ENCODE measurements at regions not wholly inside any gene's neighbourhood (a gene's known extent, or its start where the extent isn't known, plus 50 kb on each side); places are given as distances from the start of the nearest gene placed in this dataset.

- WGBS, 2 donors, result 66 to 68% methylated on average over 2 of the region's 2 CpGs
- H3K27me3 ChIP-seq (ENCODE audit: control insufficient read depth in 1 of 2, insufficient read depth in 2 of 2, low read length in 1 of 2), result no peaks in the 10 kb centered on the region
- H3K4me1 ChIP-seq (ENCODE audit: control insufficient read depth in 1 of 2, insufficient read depth in 2 of 2, low read length in 2 of 2), result no peaks in the 10 kb centered on the region
- intact Hi-C loops (cut with DNase I), result no loop called here
- no peak overlapping the region for H3K27ac ChIP-seq (ENCODE audit: low read depth in 1 of 2, low read length in 2 of 2)
- no peak for DNase-seq
- H3K9me3 ChIP-seq (ENCODE audit: control insufficient read depth, low read length), result no peaks in the 10 kb centered on the region
- no peak for ATAC-seq (ENCODE audit: low FRiP score)
- H3K4me3 ChIP-seq (ENCODE audit: low read length in 2 of 2), result no peak overlapping the region
- no peaks in the 10 kb centered on the region for H3K36me3 ChIP-seq (ENCODE audit: control insufficient read depth in 1 of 2, insufficient read depth in 2 of 2, low read length in 1 of 2)
Observed at GRCh38 chr12:89960607-89961394, 252.2 kb upstream of the ATP2B1 start.

DNA sequence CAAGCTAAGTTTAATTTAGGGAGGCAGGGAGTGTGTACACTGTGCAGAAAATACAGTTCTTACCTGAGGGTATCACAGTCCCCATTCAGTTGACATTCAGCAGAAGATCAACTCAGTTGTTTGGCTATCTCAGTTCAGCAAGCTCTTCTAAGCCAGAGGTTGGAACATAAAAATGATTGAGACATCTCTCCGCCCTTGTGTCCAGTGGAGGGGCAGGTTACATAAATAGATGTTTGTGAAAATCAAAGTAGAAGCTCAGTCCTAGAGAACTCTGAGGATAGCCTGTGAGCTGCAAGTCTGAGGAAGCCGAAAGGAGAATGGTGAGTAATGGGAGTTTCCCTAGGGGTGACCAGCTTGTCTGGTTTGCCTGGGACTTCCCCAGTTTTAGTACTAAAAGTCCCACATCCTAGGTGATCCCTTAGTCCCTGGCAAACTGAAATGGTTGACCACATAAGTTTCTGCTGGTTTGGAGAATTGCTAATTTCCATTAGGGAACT, 251.4 kb upstream of the ATP2B1 start:
- Histone ChIP-seq H3K27ac (ENCODE audit: low read depth in 1 of 2, low read length in 2 of 2) (no peak overlapping the region), H3K27me3 (ENCODE audit: control insufficient read depth in 1 of 2, insufficient read depth in 2 of 2, low read length in 1 of 2) (no peaks in the 10 kb centered on the region), H3K9me3 (ENCODE audit: control insufficient read depth, low read length) (no peaks in the 10 kb centered on the region), H3K36me3 (ENCODE audit: control insufficient read depth in 1 of 2, insufficient read depth in 2 of 2, low read length in 1 of 2) (no peaks in the 10 kb centered on the region), H3K4me3 (ENCODE audit: low read length in 2 of 2) (no peak overlapping the region), H3K4me1 (ENCODE audit: control insufficient read depth in 1 of 2, insufficient read depth in 2 of 2, low read length in 2 of 2) (no peaks in the 10 kb centered on the region)
- DNase-seq (no peak), ATAC-seq (ENCODE audit: low FRiP score) (no peak)
- 65 to 69% methylated on average over 2 of the region's 2 CpGs for WGBS, 2 donors
- intact Hi-C loops (cut with DNase I), result no loop called here

- Histone ChIP-seq H3K27me3 (ENCODE audit: control insufficient read depth in 1 of 2, insufficient read depth in 2 of 2, low read length in 1 of 2) (no peaks in the 10 kb centered on the region), H3K4me1 (ENCODE audit: control insufficient read depth in 1 of 2, insufficient read depth in 2 of 2, low read length in 2 of 2) (no peaks in the 10 kb centered on the region), H3K9me3 (ENCODE audit: control insufficient read depth, low read length) (no peaks in the 10 kb centered on the region), H3K4me3 (ENCODE audit: low read length in 2 of 2) (no peak overlapping the region), H3K36me3 (ENCODE audit: control insufficient read depth in 1 of 2, insufficient read depth in 2 of 2, low read length in 1 of 2) (no peaks in the 10 kb centered on the region), H3K27ac (ENCODE audit: low read depth in 1 of 2, low read length in 2 of 2) (no peak overlapping the region)
- WGBS, 2 donors, result 77 to 89% methylated on average over 1 of the region's 1 CpG
- ATAC-seq (ENCODE audit: low FRiP score) (no peak), DNase-seq (no peak)
- intact Hi-C loops (cut with DNase I), result no loop called here
Observed at GRCh38 chr12:89959179-89959578, 250.5 kb upstream of the ATP2B1 start.

DNA sequence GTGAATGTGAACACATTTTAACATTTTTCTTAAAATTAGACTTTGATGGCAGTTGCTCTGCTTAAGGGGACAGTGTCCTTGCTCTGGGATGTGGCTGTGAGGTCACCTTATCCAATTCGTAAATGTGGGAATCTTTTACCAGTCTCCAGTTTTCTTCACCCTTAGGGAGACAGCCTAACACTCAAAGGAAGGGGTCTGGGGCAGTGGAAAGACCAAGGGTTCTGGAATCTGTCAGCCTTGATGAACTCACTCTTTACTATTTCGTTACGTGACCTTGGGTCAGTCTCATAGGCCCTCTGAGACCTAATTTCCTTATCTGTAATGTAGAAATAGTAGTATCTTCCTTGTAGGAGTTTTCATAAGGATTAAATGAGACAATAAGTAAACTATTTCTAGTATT, 245.6 kb upstream of the ATP2B1 start:
- Histone ChIP-seq H3K27ac (ENCODE audit: low read depth in 1 of 2, low read length in 2 of 2) (no peak overlapping the region), H3K36me3 (ENCODE audit: control insufficient read depth in 1 of 2, insufficient read depth in 2 of 2, low read length in 1 of 2) (no peaks in the 10 kb centered on the region), H3K9me3 (ENCODE audit: control insufficient read depth, low read length) (no peaks in the 10 kb centered on the region), H3K4me1 (ENCODE audit: control insufficient read depth in 1 of 2, insufficient read depth in 2 of 2, low read length in 2 of 2) (peaks cover 0 to 1% of the 10 kb centered on the region in 2 donors), H3K4me3 (ENCODE audit: low read length in 2 of 2) (no peak overlapping the region), H3K27me3 (ENCODE audit: control insufficient read depth in 1 of 2, insufficient read depth in 2 of 2, low read length in 1 of 2) (no peaks in the 10 kb centered on the region)
- WGBS, 2 donors, result 97% methylated on average over 3 of the region's 3 CpGs
- intact Hi-C loops (cut with DNase I), result loop anchor here in 1 of 2 donors (5.0 kb wide), 1 partner anchor 242 kb away; no protein-coding TSS in a partner anchor
- DNase-seq, result no peak
- ATAC-seq (ENCODE audit: low FRiP score), result no peak

GRCh38 chr12:89951694-89952060, 243.0 kb upstream of the ATP2B1 start:
- WGBS, 2 donors, result 96% methylated on average over 2 of the region's 2 CpGs
- intact Hi-C loops (cut with DNase I), result loop anchor here in 1 of 2 donors (5.0 kb wide), 1 partner anchor 239 kb away; no protein-coding TSS in a partner anchor

DNA sequence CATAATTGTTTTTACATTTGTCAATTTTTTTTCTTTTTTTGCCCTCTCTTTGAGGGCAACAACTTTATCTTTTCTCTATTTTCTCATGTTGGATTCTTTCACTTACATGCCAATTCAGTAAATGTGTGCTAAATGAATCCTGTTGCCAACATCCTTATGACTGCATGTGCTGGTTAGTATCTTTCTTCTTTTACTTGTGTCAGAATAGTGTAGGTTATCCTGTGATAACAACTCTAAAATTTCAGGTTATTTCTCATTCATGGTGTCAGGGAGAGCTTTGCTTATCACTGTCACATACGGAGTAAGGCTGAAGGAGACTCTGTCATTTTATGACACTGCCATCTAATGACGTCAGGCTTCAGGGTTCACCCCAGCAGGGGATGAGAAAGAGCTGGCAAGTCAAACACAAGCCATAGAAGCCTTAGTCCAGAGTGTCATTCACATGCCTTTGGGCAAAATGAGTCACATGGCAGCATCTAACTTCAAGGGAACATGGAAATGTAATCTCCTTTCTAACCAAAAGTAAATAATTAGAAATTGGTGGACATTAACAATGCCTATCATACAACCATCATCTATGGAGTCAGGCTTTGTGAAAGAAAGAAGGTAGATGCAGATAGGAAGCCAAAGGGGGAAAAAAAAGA, 242.5 kb upstream of the ATP2B1 start:
- 62 to 66% methylated on average over 2 of the region's 2 CpGs for WGBS, 2 donors

More at GRCh38 chr12:89951694-89952060, 243.0 kb upstream of the ATP2B1 start:
- Histone ChIP-seq H3K27me3 (ENCODE audit: control insufficient read depth in 1 of 2, insufficient read depth in 2 of 2, low read length in 1 of 2) (no peaks in the 10 kb centered on the region), H3K4me1 (ENCODE audit: control insufficient read depth in 1 of 2, insufficient read depth in 2 of 2, low read length in 2 of 2) (peaks cover 1 to 5% of the 10 kb centered on the region in 2 donors), H3K9me3 (ENCODE audit: control insufficient read depth, low read length) (no peaks in the 10 kb centered on the region), H3K4me3 (ENCODE audit: low read length in 2 of 2) (no peak overlapping the region), H3K27ac (ENCODE audit: low read depth in 1 of 2, low read length in 2 of 2) (no peak overlapping the region), H3K36me3 (ENCODE audit: control insufficient read depth in 1 of 2, insufficient read depth in 2 of 2, low read length in 1 of 2) (no peaks in the 10 kb centered on the region)
- ATAC-seq (ENCODE audit: low FRiP score) (no peak), DNase-seq (no peak)

DNA sequence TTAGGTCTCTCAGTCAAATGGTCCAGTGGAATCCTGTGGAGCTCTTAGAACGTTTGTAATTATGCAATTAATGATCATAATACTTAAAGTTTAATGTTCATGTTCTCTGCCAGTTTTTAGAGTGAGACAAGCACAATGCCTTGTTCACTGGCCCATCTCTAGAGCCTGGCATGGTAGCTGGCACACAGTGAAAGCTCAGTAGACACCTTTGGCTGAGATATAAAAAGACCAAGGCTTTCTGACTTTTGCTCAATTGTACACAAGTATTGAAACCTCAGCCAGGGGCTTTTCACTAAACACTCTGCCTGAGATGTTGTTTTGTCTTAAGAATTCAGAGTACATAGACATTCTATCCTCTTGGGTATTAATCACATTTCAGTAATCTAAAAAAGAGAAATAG, 241.8 kb upstream of the ATP2B1 start:
- peaks cover 1 to 5% of the 10 kb centered on the region in 2 donors for H3K4me1 ChIP-seq (ENCODE audit: control insufficient read depth in 1 of 2, insufficient read depth in 2 of 2, low read length in 2 of 2)
- no peak overlapping the region for H3K4me3 ChIP-seq (ENCODE audit: low read length in 2 of 2)
- ATAC-seq (ENCODE audit: low FRiP score), result no peak
- H3K9me3 ChIP-seq (ENCODE audit: control insufficient read depth, low read length), result no peaks in the 10 kb centered on the region
- intact Hi-C loops (cut with DNase I), result loop anchor here in 1 of 2 donors (5.0 kb wide), 1 partner anchor 238 kb away; no protein-coding TSS in a partner anchor
- DNase-seq, result no peak
- 68 to 78% methylated on average over 1 of the region's 1 CpG for WGBS, 2 donors
- no peaks in the 10 kb centered on the region for H3K27me3 ChIP-seq (ENCODE audit: control insufficient read depth in 1 of 2, insufficient read depth in 2 of 2, low read length in 1 of 2)
- no peaks in the 10 kb centered on the region for H3K36me3 ChIP-seq (ENCODE audit: control insufficient read depth in 1 of 2, insufficient read depth in 2 of 2, low read length in 1 of 2)
- H3K27ac ChIP-seq (ENCODE audit: low read depth in 1 of 2, low read length in 2 of 2), result no peak overlapping the region

More for the DNA sequence above, 242.5 kb upstream of the ATP2B1 start:
- Histone ChIP-seq H3K27ac (ENCODE audit: low read depth in 1 of 2, low read length in 2 of 2) (no peak overlapping the region), H3K36me3 (ENCODE audit: control insufficient read depth in 1 of 2, insufficient read depth in 2 of 2, low read length in 1 of 2) (no peaks in the 10 kb centered on the region), H3K27me3 (ENCODE audit: control insufficient read depth in 1 of 2, insufficient read depth in 2 of 2, low read length in 1 of 2) (no peaks in the 10 kb centered on the region), H3K4me1 (ENCODE audit: control insufficient read depth in 1 of 2, insufficient read depth in 2 of 2, low read length in 2 of 2) (peaks cover 1 to 5% of the 10 kb centered on the region in 2 donors), H3K9me3 (ENCODE audit: control insufficient read depth, low read length) (no peaks in the 10 kb centered on the region), H3K4me3 (ENCODE audit: low read length in 2 of 2) (no peak overlapping the region)
- intact Hi-C loops (cut with DNase I), result loop anchor here in 1 of 2 donors (5.0 kb wide), 1 partner anchor 239 kb away; no protein-coding TSS in a partner anchor
- DNase-seq (no peak), ATAC-seq (ENCODE audit: low FRiP score) (no peak)

- Histone ChIP-seq H3K27me3 (ENCODE audit: control insufficient read depth in 1 of 2, insufficient read depth in 2 of 2, low read length in 1 of 2) (no peaks in the 10 kb centered on the region), H3K4me1 (ENCODE audit: control insufficient read depth in 1 of 2, insufficient read depth in 2 of 2, low read length in 2 of 2) (peaks cover 1 to 5% of the 10 kb centered on the region in 2 donors), H3K36me3 (ENCODE audit: control insufficient read depth in 1 of 2, insufficient read depth in 2 of 2, low read length in 1 of 2) (no peaks in the 10 kb centered on the region), H3K27ac (ENCODE audit: low read depth in 1 of 2, low read length in 2 of 2) (no peak overlapping the region), H3K4me3 (ENCODE audit: low read length in 2 of 2) (no peak overlapping the region), H3K9me3 (ENCODE audit: control insufficient read depth, low read length) (no peaks in the 10 kb centered on the region)
- DNase-seq (no peak), ATAC-seq (ENCODE audit: low FRiP score) (peak; percentile 61)
- WGBS, 2 donors, result 75 to 77% methylated on average over 4 of the region's 4 CpGs
- intact Hi-C loops (cut with DNase I), result loop anchor here in 1 of 2 donors (5.0 kb wide), 1 partner anchor 237 kb away; no protein-coding TSS in a partner anchor
Observed at GRCh38 chr12:89949457-89950195, 241.0 kb upstream of the ATP2B1 start.
